ENCODE measurements at regions not wholly inside any gene's neighbourhood (a gene's known extent, or its start where the extent isn't known, plus 50 kb on each side); places are given as distances from the start of the nearest gene placed in this dataset.

GRCh38 chr6:148200781-148201180 is 141.9 kb upstream of the SASH1 start:
- TF ChIP-seq CTCF (IDR thresholded peaks at IDR 0.05; ENCODE audit: control insufficient read depth, extremely low read depth, insufficient read depth), result no peak
- no peak overlapping the region for H3K4me3 ChIP-seq (ENCODE audit: low read depth, low read length)
- DNase-seq (ENCODE audit: low read depth), result no peak

GRCh38 chr6:148203281-148203925 is 139.2 kb upstream of the SASH1 start:
- DNase-seq (ENCODE audit: low read depth), result no peak
- no peak overlapping the region for H3K4me3 ChIP-seq (ENCODE audit: low read depth, low read length)
- TF ChIP-seq CTCF (IDR thresholded peaks at IDR 0.05; ENCODE audit: control insufficient read depth, extremely low read depth, insufficient read depth), result no peak

GRCh38 chr6:148203970-148204369 is 138.7 kb upstream of the SASH1 start:
- no peak for DNase-seq (ENCODE audit: low read depth)
- H3K4me3 ChIP-seq (ENCODE audit: low read depth, low read length), result no peak overlapping the region
- no peak for TF ChIP-seq CTCF (IDR thresholded peaks at IDR 0.05; ENCODE audit: control insufficient read depth, extremely low read depth, insufficient read depth)

- no peak overlapping the region for H3K4me3 ChIP-seq (ENCODE audit: low read depth, low read length)
- no peak for TF ChIP-seq CTCF (IDR thresholded peaks at IDR 0.05; ENCODE audit: control insufficient read depth, extremely low read depth, insufficient read depth)
- DNase-seq (ENCODE audit: low read depth), result no peak
These were observed 134.3 kb upstream of the SASH1 start for GRCh38 chr6:148208298-148208697.

GRCh38 chr6:148211777-148212324 is 130.8 kb upstream of the SASH1 start:
- DNase-seq (ENCODE audit: low read depth), result no peak
- TF ChIP-seq CTCF (IDR thresholded peaks at IDR 0.05; ENCODE audit: control insufficient read depth, extremely low read depth, insufficient read depth), result no peak
- no peak overlapping the region for H3K4me3 ChIP-seq (ENCODE audit: low read depth, low read length)

- DNase-seq (ENCODE audit: low read depth), result no peak
- no peak for TF ChIP-seq CTCF (IDR thresholded peaks at IDR 0.05; ENCODE audit: control insufficient read depth, extremely low read depth, insufficient read depth)
- no peak overlapping the region for H3K4me3 ChIP-seq (ENCODE audit: low read depth, low read length)
These were observed 130.3 kb upstream of the SASH1 start for GRCh38 chr6:148212366-148212765.

GRCh38 chr6:148213366-148213765 is 129.3 kb upstream of the SASH1 start:
- no peak for TF ChIP-seq CTCF (IDR thresholded peaks at IDR 0.05; ENCODE audit: control insufficient read depth, extremely low read depth, insufficient read depth)
- H3K4me3 ChIP-seq (ENCODE audit: low read depth, low read length), result no peak overlapping the region
- no peak for DNase-seq (ENCODE audit: low read depth)

Data from LNCaP clone FGC (cell line).